Endothelial cell (in vitro differentiated cells): ENCODE measurements at regions not wholly inside any gene's neighbourhood (a gene's known extent, or its start where the extent isn't known, plus 50 kb on each side); places are given as distances from the start of the nearest gene placed in this dataset.

Experiments used
- DNase-seq: peaks from one replicate; pipeline ENCODE4 v3.0.0; 2021; ENCODE audit warnings: low spot score
- H3K27ac Mint-ChIP-seq: one replicate; pipeline ENCODE4 v1.8.0; 2021; ENCODE audit warnings: mixed read lengths, inconsistent platforms; ENCODE audit not compliant: unreplicated experiment
- H3K27me3 Mint-ChIP-seq: one replicate; pipeline ENCODE4 v1.8.0; 2021; ENCODE audit warnings: mild to moderate bottlenecking, moderate library complexity, mixed read lengths, inconsistent platforms; ENCODE audit not compliant: unreplicated experiment
- H3K36me3 Mint-ChIP-seq: one replicate; pipeline ENCODE4 v1.8.0; 2021; ENCODE audit warnings: mild to moderate bottlenecking, low read depth, mixed read lengths, inconsistent platforms; ENCODE audit not compliant: unreplicated experiment
- H3K4me1 Mint-ChIP-seq: one replicate; pipeline ENCODE4 v1.8.0; 2021; ENCODE audit warnings: mild to moderate bottlenecking, mixed read lengths, inconsistent platforms; ENCODE audit not compliant: unreplicated experiment
- H3K4me3 Mint-ChIP-seq: one replicate; pipeline ENCODE4 v1.8.0; 2021; ENCODE audit warnings: mild to moderate bottlenecking, mixed read lengths, inconsistent platforms; ENCODE audit not compliant: unreplicated experiment
- H3K9me3 Mint-ChIP-seq: one replicate; pipeline ENCODE4 v1.8.0; 2021; ENCODE audit warnings: mixed read lengths, inconsistent platforms; ENCODE audit not compliant: unreplicated experiment
- CTCF ChIP-seq: fragments of 200-600 bp; sonication (generic); IDR thresholded peaks from one replicate; pipeline ENCODE4 v1.5.0; 2021; ENCODE audit warnings: antibody characterized with exemption; ENCODE audit not compliant: unreplicated experiment

GRCh38 chr5:58156973-58157701 lies 302.7 kb downstream of the PLK2 start:
- no peak for TF ChIP-seq CTCF
- Mint-ChIP-seq H3K4me1 (peaks cover 16% of the 10 kb centered on the region), H3K36me3 (no peaks in the 10 kb centered on the region), H3K4me3 (no peak overlapping the region), H3K9me3 (no peaks in the 10 kb centered on the region), H3K27me3 (no peaks in the 10 kb centered on the region), H3K27ac (no peak overlapping the region)
- no peak for DNase-seq

DNA sequence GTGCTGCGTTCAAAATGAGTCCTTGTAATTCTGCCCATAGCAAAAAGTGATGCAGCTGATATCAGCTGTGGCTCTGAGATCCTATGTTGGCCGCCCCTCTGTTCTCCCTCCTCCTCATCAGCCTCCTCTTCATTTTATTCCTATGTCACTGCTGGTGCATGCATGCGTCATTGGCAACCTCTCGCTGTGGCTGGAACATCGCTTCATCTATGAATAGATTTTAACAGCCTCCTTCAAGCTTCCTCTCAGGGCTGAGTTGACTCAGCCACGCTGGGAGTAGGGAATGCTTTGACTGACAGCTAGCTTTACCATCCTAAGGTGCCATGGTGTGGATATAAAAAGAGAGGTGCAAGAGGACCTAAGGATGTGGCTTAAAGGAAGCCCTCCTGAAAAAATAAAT lies 303.5 kb downstream of the PLK2 start:
- no peaks in the 10 kb centered on the region for H3K27me3 Mint-ChIP-seq
- no peaks in the 10 kb centered on the region for H3K36me3 Mint-ChIP-seq
- H3K4me1 Mint-ChIP-seq = peaks cover 16% of the 10 kb centered on the region
- TF ChIP-seq CTCF = no peak
- DNase-seq = no peak
- no peaks in the 10 kb centered on the region for H3K9me3 Mint-ChIP-seq
- H3K4me3 Mint-ChIP-seq = no peak overlapping the region
- H3K27ac Mint-ChIP-seq = no peak overlapping the region

- no peak for TF ChIP-seq CTCF
- Mint-ChIP-seq H3K27ac (no peak overlapping the region), H3K4me1 (peaks cover 16% of the 10 kb centered on the region)
These were observed 306.6 kb downstream of the PLK2 start for GRCh38 chr5:58153255-58153654.

GRCh38 chr5:58151414-58151813 lies 308.5 kb downstream of the PLK2 start:
- Mint-ChIP-seq H3K36me3 (no peaks in the 10 kb centered on the region), H3K9me3 (no peaks in the 10 kb centered on the region), H3K27ac (no peak overlapping the region), H3K4me1 (peaks cover 3% of the 10 kb centered on the region), H3K27me3 (no peaks in the 10 kb centered on the region), H3K4me3 (no peak overlapping the region)
- DNase-seq = no peak
- no peak for TF ChIP-seq CTCF

More at GRCh38 chr5:58153255-58153654, 306.6 kb downstream of the PLK2 start:
- no peaks in the 10 kb centered on the region for H3K9me3 Mint-ChIP-seq
- H3K36me3 Mint-ChIP-seq = no peaks in the 10 kb centered on the region
- H3K27me3 Mint-ChIP-seq = no peaks in the 10 kb centered on the region
- H3K4me3 Mint-ChIP-seq = no peak overlapping the region
- DNase-seq = no peak

- no peak overlapping the region for H3K27ac Mint-ChIP-seq
- no peak for TF ChIP-seq CTCF
- no peaks in the 10 kb centered on the region for H3K36me3 Mint-ChIP-seq
- H3K4me1 Mint-ChIP-seq = peaks cover 2% of the 10 kb centered on the region
- no peak for DNase-seq
- no peak overlapping the region for H3K4me3 Mint-ChIP-seq
- H3K27me3 Mint-ChIP-seq = no peaks in the 10 kb centered on the region
- H3K9me3 Mint-ChIP-seq = no peaks in the 10 kb centered on the region
These were observed 309.0 kb downstream of the PLK2 start for GRCh38 chr5:58150926-58151325.
